Nephron (organoid): ENCODE measurements at regions not wholly inside any gene's neighbourhood (a gene's known extent, or its start where the extent isn't known, plus 50 kb on each side); places are given as distances from the start of the nearest gene placed in this dataset.

Experiments used
- H3K27ac Mint-ChIP-seq, 3 experiments: 2 replicates each; pipeline ENCODE4 v1.8.0; 2020; ENCODE audit warnings: mixed read lengths in 3 of 3, mild to moderate bottlenecking in 2 of 3, moderate library complexity in 1 of 3
- H3K27me3 Mint-ChIP-seq: 2 replicates; pipeline ENCODE4 v1.8.0; 2021; ENCODE audit warnings: low read depth, mild to moderate bottlenecking, moderate library complexity, mixed read lengths
- H3K36me3 Mint-ChIP-seq: 2 replicates; pipeline ENCODE4 v1.8.0; 2020; ENCODE audit warnings: low read depth, mixed read lengths
- H3K4me1 Mint-ChIP-seq: 2 replicates; pipeline ENCODE4 v1.8.0; 2020; ENCODE audit warnings: mixed read lengths
- H3K4me3 Mint-ChIP-seq, 3 experiments: 2 replicates each; pipeline ENCODE4 v1.8.0; 2020; ENCODE audit warnings: mild to moderate bottlenecking in 3 of 3, mixed read lengths in 3 of 3, moderate library complexity in 2 of 3
- H3K9me3 Mint-ChIP-seq: 2 replicates; pipeline ENCODE4 v1.8.0; 2020; ENCODE audit warnings: mixed read lengths
- CTCF ChIP-seq, 3 experiments: fragments of 200-600 bp; sonication (generic); IDR thresholded peaks; one replicate each; pipeline ENCODE4 v1.5.0; 2021; ENCODE audit warnings: antibody characterized with exemption in 3 of 3; ENCODE audit not compliant: unreplicated experiment in 3 of 3

GRCh38 chr3:35064761-35065160, 574.6 kb upstream of the ARPP21 start:
- Mint-ChIP-seq H3K4me1 (no peaks in the 10 kb centered on the region), H3K27me3 (no peaks in the 10 kb centered on the region), H3K4me3 (no peak overlapping the region), H3K9me3 (no peaks in the 10 kb centered on the region), H3K36me3 (no peaks in the 10 kb centered on the region), H3K27ac (no peak overlapping the region)
- TF ChIP-seq CTCF (IDR thresholded peaks at IDR 0.05; ENCODE audit: unreplicated experiment in 3 of 3) = no peak

GRCh38 chr3:35065891-35066290, 573.4 kb upstream of the ARPP21 start:
- no peaks in the 10 kb centered on the region for H3K9me3 Mint-ChIP-seq
- H3K36me3 Mint-ChIP-seq = no peaks in the 10 kb centered on the region
- H3K27ac Mint-ChIP-seq = no peak overlapping the region
- H3K27me3 Mint-ChIP-seq = no peaks in the 10 kb centered on the region
- TF ChIP-seq CTCF (IDR thresholded peaks at IDR 0.05; ENCODE audit: unreplicated experiment in 3 of 3) = no peak
- no peaks in the 10 kb centered on the region for H3K4me1 Mint-ChIP-seq
- H3K4me3 Mint-ChIP-seq = no peak overlapping the region

- no peak for TF ChIP-seq CTCF (IDR thresholded peaks at IDR 0.05; ENCODE audit: unreplicated experiment in 3 of 3)
- Mint-ChIP-seq H3K27me3 (no peaks in the 10 kb centered on the region), H3K4me1 (no peaks in the 10 kb centered on the region), H3K4me3 (no peak overlapping the region), H3K27ac (no peak overlapping the region), H3K36me3 (no peaks in the 10 kb centered on the region), H3K9me3 (no peaks in the 10 kb centered on the region)
These were observed 571.6 kb upstream of the ARPP21 start for GRCh38 chr3:35067750-35068149.

- no peak overlapping the region for H3K4me3 Mint-ChIP-seq
- H3K36me3 Mint-ChIP-seq = no peaks in the 10 kb centered on the region
- H3K27me3 Mint-ChIP-seq = no peaks in the 10 kb centered on the region
- no peaks in the 10 kb centered on the region for H3K4me1 Mint-ChIP-seq
- no peaks in the 10 kb centered on the region for H3K9me3 Mint-ChIP-seq
- TF ChIP-seq CTCF (IDR thresholded peaks at IDR 0.05; ENCODE audit: unreplicated experiment in 3 of 3) = no peak
- H3K27ac Mint-ChIP-seq = no peak overlapping the region
These were observed 569.2 kb upstream of the ARPP21 start for GRCh38 chr3:35070088-35070487.

GRCh38 chr3:35071772-35072171, 567.6 kb upstream of the ARPP21 start:
- H3K36me3 Mint-ChIP-seq = no peaks in the 10 kb centered on the region
- no peak overlapping the region for H3K4me3 Mint-ChIP-seq
- no peaks in the 10 kb centered on the region for H3K4me1 Mint-ChIP-seq
- no peak for TF ChIP-seq CTCF (IDR thresholded peaks at IDR 0.05; ENCODE audit: unreplicated experiment in 3 of 3)
- H3K27me3 Mint-ChIP-seq = no peaks in the 10 kb centered on the region
- no peak overlapping the region for H3K27ac Mint-ChIP-seq
- H3K9me3 Mint-ChIP-seq = no peaks in the 10 kb centered on the region

- Mint-ChIP-seq H3K4me3 (no peak overlapping the region), H3K4me1 (peaks cover 14% of the 10 kb centered on the region), H3K36me3 (no peaks in the 10 kb centered on the region), H3K27ac (no peak overlapping the region), H3K9me3 (no peaks in the 10 kb centered on the region), H3K27me3 (no peaks in the 10 kb centered on the region)
- no peak for TF ChIP-seq CTCF (IDR thresholded peaks at IDR 0.05; ENCODE audit: unreplicated experiment in 3 of 3)
These were observed 560.5 kb upstream of the ARPP21 start for GRCh38 chr3:35078780-35079179.
